DMS79 treated with DMSO at 0.1 percent for 48 hours (cell line): ENCODE measurements at regions not wholly inside any gene's neighbourhood (a gene's known extent, or its start where the extent isn't known, plus 50 kb on each side); places are given as distances from the start of the nearest gene placed in this dataset.
"Not testable (repeated sequence)": the region's sequence is repeated elsewhere in the genome, so short reads cannot be mapped to it uniquely, and the experiment has no call there.

Experiments
- DNase-seq: peaks from one replicate; lab custom pipeline; 2025; lab: John Stamatoyannopoulos, UW

DNA sequence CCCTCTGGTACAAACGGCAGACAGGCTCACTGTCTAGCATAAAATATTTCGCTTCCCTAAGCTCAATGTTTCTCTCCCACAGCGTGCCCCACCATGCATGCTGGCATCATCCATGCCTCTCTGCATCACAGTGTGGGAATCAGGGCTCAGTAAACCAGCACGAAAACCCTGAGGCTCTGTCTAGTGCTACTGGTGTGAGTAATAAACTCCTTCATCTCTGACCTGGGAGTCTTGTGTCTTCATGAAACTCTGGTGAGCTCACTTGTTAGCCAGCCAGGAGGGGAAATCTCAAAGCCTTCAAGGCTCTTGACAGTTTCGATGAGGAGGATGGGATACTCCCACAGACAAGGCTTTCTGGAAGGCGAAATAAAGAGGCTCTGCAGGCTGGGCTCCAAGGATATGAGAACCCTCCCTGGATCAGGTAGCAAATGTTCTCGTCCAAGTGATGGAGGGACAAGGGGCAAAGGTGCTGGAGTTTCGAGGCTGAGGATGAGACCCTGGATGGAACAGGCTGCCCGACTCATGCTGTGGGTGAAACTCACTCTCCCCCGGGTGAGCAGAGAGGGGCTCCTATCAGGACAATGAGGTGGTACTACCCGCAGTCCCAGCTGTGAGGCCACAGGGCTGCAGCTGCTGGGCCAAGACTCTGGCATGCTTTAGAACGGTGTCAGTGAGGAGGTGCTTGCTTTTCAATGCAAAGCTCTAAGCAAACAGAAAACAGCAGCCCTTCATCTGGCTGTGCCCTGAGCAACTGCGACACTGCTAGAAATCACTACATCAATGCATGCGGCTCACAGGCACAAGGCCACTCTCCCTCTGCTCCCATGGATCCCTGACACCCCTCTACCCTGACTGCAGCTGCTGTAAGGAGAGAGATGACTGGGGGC is 69.3 kb downstream of the SHANK2 start:
- no peak for DNase-seq

GRCh38 chr11:71181566-71181965 is 70.8 kb downstream of the SHANK2 start:
- no peak for DNase-seq

GRCh38 chr11:71180694-71181470 is 71.5 kb downstream of the SHANK2 start:
- no peak for DNase-seq

- DNase-seq, result no peak
Measured at GRCh38 chr11:71179877-71180605, 72.3 kb downstream of the SHANK2 start.

DNA sequence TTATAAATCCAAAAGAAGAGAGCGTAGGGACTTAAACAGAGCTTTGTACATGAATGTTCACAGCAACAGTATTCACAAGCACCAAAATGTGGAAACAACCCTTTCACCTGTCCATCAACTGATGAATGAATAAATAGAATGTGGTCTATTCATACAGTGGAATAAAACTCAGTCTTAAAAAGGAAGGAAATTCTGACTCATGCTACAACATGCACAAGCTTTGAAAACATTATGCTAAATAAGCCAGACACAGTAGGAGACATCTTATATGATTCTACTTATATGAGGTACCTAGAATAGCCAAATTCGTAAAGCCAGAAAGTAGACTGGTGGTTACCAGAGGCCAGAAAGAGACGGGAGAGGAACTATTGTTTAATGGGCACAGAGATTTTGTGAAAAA is 74.3 kb downstream of the SHANK2 start:
- DNase-seq, result no peak

DNA sequence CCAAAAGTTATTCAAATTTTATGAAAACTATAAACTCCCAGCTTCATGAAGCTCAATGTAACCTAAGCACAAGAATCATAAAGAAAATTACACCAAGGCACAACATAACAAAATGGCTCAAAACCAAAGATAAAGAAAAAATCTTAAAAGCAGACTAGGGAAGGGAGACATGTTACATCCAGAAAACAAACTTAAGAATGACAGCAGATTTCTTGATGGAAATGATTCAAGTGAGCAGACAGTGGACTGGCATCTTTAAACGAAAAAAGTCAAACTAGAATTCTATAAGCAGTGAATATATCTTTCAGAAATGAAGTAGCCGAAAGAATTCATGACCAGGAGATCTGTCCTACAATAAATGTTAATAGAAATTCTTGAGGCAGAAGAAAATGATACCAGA is 75.6 kb downstream of the SHANK2 start:
- DNase-seq, result peak; percentile 11

DNA sequence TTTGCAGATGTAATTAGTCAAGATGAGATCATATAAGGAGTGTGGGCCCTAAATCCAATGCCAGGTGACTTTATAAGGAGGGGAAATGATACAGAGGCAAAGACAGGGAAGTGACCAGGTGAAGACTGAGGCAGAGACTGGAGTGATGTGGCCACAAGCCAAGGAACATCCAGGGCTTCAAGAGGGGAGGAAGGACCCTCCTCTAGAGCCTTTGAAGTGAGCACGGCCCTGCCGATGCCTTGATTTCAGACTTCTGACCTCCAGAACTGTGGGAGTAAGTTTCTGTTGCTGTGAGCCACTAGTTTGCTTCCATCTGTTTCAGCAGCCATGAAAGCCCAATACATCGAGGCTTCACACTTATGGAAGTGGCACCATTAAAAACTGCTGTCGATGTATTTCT is 78.7 kb downstream of the SHANK2 start:
- DNase-seq, result no peak

DNA sequence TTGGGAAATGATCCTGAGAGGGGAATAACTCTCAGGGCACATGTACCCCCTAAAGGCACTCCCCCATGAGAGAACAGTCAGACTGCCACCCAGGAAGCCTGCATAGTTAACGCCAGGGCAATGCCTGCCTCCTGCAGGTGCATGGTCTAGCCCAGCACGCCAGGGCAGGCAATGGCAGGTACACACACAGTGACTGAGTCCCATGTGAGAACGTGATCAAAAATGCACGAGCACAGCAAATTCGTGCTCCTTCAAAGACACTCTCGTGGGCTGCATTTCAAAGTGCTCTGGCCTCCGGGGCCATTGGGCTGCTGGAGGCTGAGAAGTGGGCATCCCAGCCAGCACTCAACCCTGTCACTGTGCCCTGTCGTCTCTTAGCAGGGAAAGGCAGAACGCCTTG is 79.7 kb downstream of the SHANK2 start:
- DNase-seq, result peak; percentile 30

GRCh38 chr11:71171576-71171975 is 80.8 kb downstream of the SHANK2 start:
- DNase-seq, result no peak

GRCh38 chr11:71170624-71171423 is 81.6 kb downstream of the SHANK2 start:
- DNase-seq, result no peak

GRCh38 chr11:71169313-71169712 is 83.1 kb downstream of the SHANK2 start:
- no peak for DNase-seq

DNA sequence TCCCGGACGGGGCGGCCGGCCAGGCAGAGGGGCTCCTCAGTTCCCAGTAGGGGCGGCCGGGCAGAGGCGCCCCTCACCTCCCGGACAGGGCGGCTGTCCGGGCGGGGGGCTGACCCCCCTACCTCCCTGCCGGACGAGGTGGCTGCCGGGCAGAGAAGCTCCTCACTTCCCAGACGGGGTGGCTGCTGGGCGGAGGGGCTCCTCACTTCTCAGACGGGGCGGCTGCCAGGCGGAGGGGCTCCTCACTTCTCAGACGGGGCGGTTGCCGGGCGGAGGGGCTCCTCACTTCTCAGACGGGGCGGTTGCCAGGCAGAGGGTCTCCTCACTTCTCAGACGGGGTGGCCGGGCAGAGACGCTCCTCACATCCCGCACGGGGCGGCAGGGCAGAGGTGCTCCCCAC is 84.6 kb downstream of the SHANK2 start:
- DNase-seq, result not testable (repeated sequence)

DNA sequence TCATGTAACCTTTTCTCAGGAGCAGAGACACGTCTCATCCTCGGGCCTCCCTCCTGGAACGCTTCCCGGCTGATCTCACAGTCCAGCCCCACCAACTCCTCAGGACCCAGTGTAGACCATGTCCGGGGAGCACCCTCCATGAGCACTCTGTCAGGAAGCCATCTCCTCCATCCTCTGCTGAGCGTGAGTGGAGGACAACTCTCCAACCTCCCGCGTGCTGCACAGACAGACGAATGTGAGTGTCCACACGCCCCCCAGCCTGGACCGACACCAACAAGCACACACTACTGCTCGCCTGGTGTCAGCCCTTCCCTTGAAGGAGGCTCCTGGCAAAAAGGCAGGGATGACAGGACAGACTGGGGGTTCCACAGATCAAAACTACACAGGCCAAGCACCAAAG is 86.6 kb downstream of the SHANK2 start:
- DNase-seq, result no peak

DNA sequence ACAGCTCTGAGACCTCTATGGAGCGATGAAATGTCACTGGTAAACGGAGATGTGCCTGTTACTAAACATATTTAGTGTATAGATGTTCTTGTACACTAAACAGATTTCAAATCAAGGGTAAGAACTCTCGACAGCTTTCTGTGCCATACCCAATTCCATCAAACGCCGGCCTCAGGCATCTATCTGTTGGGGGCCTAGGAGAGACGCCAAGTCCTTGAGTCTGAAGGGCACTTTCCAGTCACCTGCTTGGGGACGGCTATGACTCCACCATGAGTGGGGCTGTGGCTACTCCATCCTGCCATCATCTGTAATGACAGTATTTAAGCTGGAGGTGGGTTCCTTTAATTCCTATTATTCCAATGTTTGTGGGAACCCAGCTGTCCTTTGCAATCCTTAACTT is 87.8 kb downstream of the SHANK2 start:
- peak; percentile 77 for DNase-seq

GRCh38 chr11:71164186-71164585 is 88.2 kb downstream of the SHANK2 start:
- no peak for DNase-seq

- no peak for DNase-seq
Measured at GRCh38 chr11:71163371-71163770, 89.0 kb downstream of the SHANK2 start.

GRCh38 chr11:71158936-71159335 is 93.4 kb downstream of the SHANK2 start:
- DNase-seq, result no peak

DNA sequence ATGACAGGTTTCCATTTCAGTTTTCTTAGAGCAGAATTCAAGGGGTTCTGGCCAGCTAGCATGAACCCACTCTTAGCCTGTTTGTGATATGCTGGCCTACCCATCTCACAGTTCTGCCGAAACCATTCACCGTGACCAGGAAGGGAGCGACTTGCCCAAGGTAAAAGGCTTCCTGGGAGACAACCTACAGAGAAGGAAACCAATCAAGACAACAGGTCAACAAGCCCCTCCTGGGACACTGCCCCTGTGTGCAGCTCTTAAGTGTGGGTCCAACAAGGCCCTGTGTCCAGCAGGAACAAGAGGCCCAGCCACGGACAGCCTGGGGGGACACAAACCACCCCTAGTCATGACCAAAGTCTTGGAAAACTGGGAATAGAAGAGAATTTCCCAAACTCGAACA is 94.7 kb downstream of the SHANK2 start:
- DNase-seq, result not testable (repeated sequence)

GRCh38 chr11:71156301-71156700 is 96.1 kb downstream of the SHANK2 start:
- no peak for DNase-seq

DNA sequence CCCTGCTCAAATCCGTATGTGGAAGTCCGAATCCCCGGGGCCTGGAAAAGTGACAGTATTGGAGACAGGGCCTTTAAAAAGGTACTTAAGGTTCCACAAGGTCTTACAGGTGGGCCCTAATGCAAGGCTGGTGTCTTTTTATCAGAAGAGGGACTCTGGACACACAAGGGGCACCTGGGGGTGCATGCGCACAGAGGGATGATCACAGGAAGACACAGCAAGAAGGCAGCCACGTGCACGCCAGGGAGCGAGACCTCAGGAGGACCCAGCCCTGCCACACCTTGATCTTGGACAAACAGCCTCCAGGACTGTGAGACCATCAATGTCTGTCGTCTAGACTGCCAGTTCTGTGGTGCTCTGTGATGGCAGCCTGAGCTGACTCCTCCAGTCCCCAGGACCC is 96.5 kb downstream of the SHANK2 start:
- DNase-seq, result no peak

- DNase-seq, result no peak
Measured at GRCh38 chr11:71154261-71154805, 98.0 kb downstream of the SHANK2 start.
